ENCODE measurements at regions not wholly inside any gene's neighbourhood (a gene's known extent, or its start where the extent isn't known, plus 50 kb on each side); places are given as distances from the start of the nearest gene placed in this dataset.

GRCh38 chr2:217061916-217062505, 202.1 kb upstream of the TNP1 start:
- DNase-seq (no peak), ATAC-seq (ENCODE audit: insufficient read depth, low read depth) (no peak)
- no peak for TF ChIP-seq CTCF (IDR thresholded peaks at IDR 0.05; ENCODE audit: borderline replicate concordance, extremely low read depth, low read length, poor library complexity, severe bottlenecking)
- Histone ChIP-seq H3K9me3 (ENCODE audit: insufficient read depth, low read length, severe bottlenecking) (no peaks in the 10 kb centered on the region), H2AFZ (ENCODE audit: low read depth, low read length) (no peak overlapping the region), H3K4me3 (ENCODE audit: low read depth in 1 of 2, low read length in 2 of 2) (no peak overlapping the region), H3K4me1 (ENCODE audit: insufficient read depth, low read length) (no peaks in the 10 kb centered on the region), H3K4me2 (ENCODE audit: insufficient read depth, low read length) (no peak overlapping the region), H4K20me1 (ENCODE audit: insufficient read depth, low read length) (no peaks in the 10 kb centered on the region), H3K9ac (ENCODE audit: low read depth, low read length) (no peak overlapping the region), H3K79me2 (ENCODE audit: insufficient read depth, low read length) (no peaks in the 10 kb centered on the region), H3K27ac (ENCODE audit: low read length) (no peak overlapping the region), H3K36me3 (ENCODE audit: insufficient read depth, low read length) (no peaks in the 10 kb centered on the region), H3K27me3 (ENCODE audit: insufficient read depth, low read length, poor library complexity) (peaks cover 9% of the 10 kb centered on the region)

- peaks cover 4% of the 10 kb centered on the region for H3K27me3 ChIP-seq (ENCODE audit: insufficient read depth, low read length, poor library complexity)
- no peak overlapping the region for H3K4me2 ChIP-seq (ENCODE audit: insufficient read depth, low read length)
- no peaks in the 10 kb centered on the region for H3K4me1 ChIP-seq (ENCODE audit: insufficient read depth, low read length)
- DNase-seq (no peak), ATAC-seq (ENCODE audit: insufficient read depth, low read depth) (no peak)
- no peaks in the 10 kb centered on the region for H3K9me3 ChIP-seq (ENCODE audit: insufficient read depth, low read length, severe bottlenecking)
- no peaks in the 10 kb centered on the region for H4K20me1 ChIP-seq (ENCODE audit: insufficient read depth, low read length)
- H3K79me2 ChIP-seq (ENCODE audit: insufficient read depth, low read length) = no peaks in the 10 kb centered on the region
- no peak overlapping the region for H2AFZ ChIP-seq (ENCODE audit: low read depth, low read length)
- no peak overlapping the region for H3K9ac ChIP-seq (ENCODE audit: low read depth, low read length)
- H3K27ac ChIP-seq (ENCODE audit: low read length) = no peak overlapping the region
- H3K36me3 ChIP-seq (ENCODE audit: insufficient read depth, low read length) = no peaks in the 10 kb centered on the region
- no peak for TF ChIP-seq CTCF (IDR thresholded peaks at IDR 0.05; ENCODE audit: borderline replicate concordance, extremely low read depth, low read length, poor library complexity, severe bottlenecking)
- TF ChIP-seq EZH2 (IDR thresholded peaks at IDR 0.05; ENCODE audit: borderline replicate concordance, low read depth, low read length, severe bottlenecking) = no peak
- H3K4me3 ChIP-seq (ENCODE audit: low read depth in 1 of 2, low read length in 2 of 2) = no peak overlapping the region
These were observed 201.2 kb upstream of the TNP1 start for GRCh38 chr2:217060951-217061547.

- no peaks in the 10 kb centered on the region for H3K4me1 ChIP-seq (ENCODE audit: insufficient read depth, low read length)
- peaks cover 4% of the 10 kb centered on the region for H3K27me3 ChIP-seq (ENCODE audit: insufficient read depth, low read length, poor library complexity)
- no peak overlapping the region for H3K27ac ChIP-seq (ENCODE audit: low read length)
- no peak overlapping the region for H2AFZ ChIP-seq (ENCODE audit: low read depth, low read length)
- H3K4me3 ChIP-seq (ENCODE audit: low read depth in 1 of 2, low read length in 2 of 2) = no peak overlapping the region
- no peak for TF ChIP-seq EZH2 (IDR thresholded peaks at IDR 0.05; ENCODE audit: borderline replicate concordance, low read depth, low read length, severe bottlenecking)
- no peak for TF ChIP-seq CTCF (IDR thresholded peaks at IDR 0.05; ENCODE audit: borderline replicate concordance, extremely low read depth, low read length, poor library complexity, severe bottlenecking)
- no peaks in the 10 kb centered on the region for H3K79me2 ChIP-seq (ENCODE audit: insufficient read depth, low read length)
- no peaks in the 10 kb centered on the region for H3K9me3 ChIP-seq (ENCODE audit: insufficient read depth, low read length, severe bottlenecking)
- H3K36me3 ChIP-seq (ENCODE audit: insufficient read depth, low read length) = no peaks in the 10 kb centered on the region
- DNase-seq (no peak), ATAC-seq (ENCODE audit: insufficient read depth, low read depth) (no peak)
- H3K4me2 ChIP-seq (ENCODE audit: insufficient read depth, low read length) = no peak overlapping the region
- H3K9ac ChIP-seq (ENCODE audit: low read depth, low read length) = no peak overlapping the region
- H4K20me1 ChIP-seq (ENCODE audit: insufficient read depth, low read length) = no peaks in the 10 kb centered on the region
These were observed 200.7 kb upstream of the TNP1 start for GRCh38 chr2:217060516-217060915.
